Parathyroid adenoma (tissue), 2 donors: ENCODE measurements at regions not wholly inside any gene's neighbourhood (a gene's known extent, or its start where the extent isn't known, plus 50 kb on each side); places are given as distances from the start of the nearest gene placed in this dataset.

ENCODE experiments used
- H2AFZ ChIP-seq: fragments of 300-600 bp; sonication (generic); one replicate; pipeline ENCODE4 v1.7.0; 2017; ENCODE audit warnings: antibody characterized with exemption, mild to moderate bottlenecking
- H3K27ac ChIP-seq: fragments of 300-600 bp; sonication (generic); one replicate; pipeline ENCODE4 v1.7.0; 2017
- H3K27me3 ChIP-seq: fragments of 300-600 bp; sonication (generic); one replicate; pipeline ENCODE4 v1.7.0; 2017; ENCODE audit warnings: low read length; ENCODE audit not compliant: control insufficient read depth, insufficient read depth
- H3K36me3 ChIP-seq: fragments of 300-600 bp; sonication (generic); one replicate; pipeline ENCODE4 v1.7.0; 2017; ENCODE audit warnings: low read length; ENCODE audit not compliant: control insufficient read depth, insufficient read depth
- H3K4me1 ChIP-seq: fragments of 300-600 bp; sonication (generic); one replicate; pipeline ENCODE4 v1.7.0; 2017; ENCODE audit warnings: control low read depth
- H3K4me2 ChIP-seq: fragments of 300-600 bp; sonication (generic); one replicate; pipeline ENCODE4 v1.7.0; 2017; ENCODE audit warnings: low read length
- H3K4me3 ChIP-seq: fragments of 300-600 bp; sonication (generic); one replicate; pipeline ENCODE4 v1.7.0; 2017; ENCODE audit warnings: low read depth, low read length
- H3K79me2 ChIP-seq: fragments of 300-600 bp; sonication (generic); one replicate; pipeline ENCODE4 v1.7.0; 2017; ENCODE audit warnings: control low read depth
- H3K9ac ChIP-seq: fragments of 300-600 bp; sonication (generic); one replicate; pipeline ENCODE4 v1.7.0; 2017; ENCODE audit warnings: mild to moderate bottlenecking
- H3K9me3 ChIP-seq: fragments of 300-600 bp; sonication (generic); one replicate; pipeline ENCODE4 v1.7.0; 2017; ENCODE audit warnings: low read length; ENCODE audit not compliant: control insufficient read depth
- TF ChIP-seq, protein P1 (sequence below): fragments of 300-600 bp; sonication (generic); IDR thresholded peaks from one replicate; pipeline ENCODE4 v1.7.0; 2017; ENCODE audit warnings: antibody characterized with exemption, mild to moderate bottlenecking
- donor health status: primary hyperparathyroidism.

DNA sequence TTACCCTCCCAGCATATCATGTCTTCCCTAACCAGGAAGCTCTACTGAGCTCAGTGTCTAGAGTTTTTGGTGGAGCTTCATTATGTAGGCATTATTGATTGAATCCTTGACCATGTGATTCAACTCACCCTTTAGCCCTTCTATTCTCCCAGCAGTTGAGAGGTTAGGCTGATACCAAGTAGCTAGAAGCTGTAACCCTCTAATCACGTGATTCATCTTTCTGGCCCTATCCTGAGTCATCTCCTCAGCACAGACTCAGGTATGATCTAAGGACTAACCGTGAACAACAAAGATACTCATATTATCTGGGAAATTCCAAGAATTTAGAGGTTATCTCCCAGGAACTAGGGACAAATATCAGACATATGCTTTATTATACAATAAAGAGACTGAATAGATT, 625.5 kb downstream of the JRKL start:
- H3K9ac ChIP-seq: no peak overlapping the region
- no peak overlapping the region for H3K4me3 ChIP-seq
- no peaks in the 10 kb centered on the region for H3K4me1 ChIP-seq
- no peaks in the 10 kb centered on the region for H3K27me3 ChIP-seq
- H3K27ac ChIP-seq: no peak overlapping the region
- no peak overlapping the region for H3K4me2 ChIP-seq
- H2AFZ ChIP-seq: no peak overlapping the region
- H3K9me3 ChIP-seq: no peaks in the 10 kb centered on the region
- no peaks in the 10 kb centered on the region for H3K79me2 ChIP-seq
- TF ChIP-seq, protein P1, sequence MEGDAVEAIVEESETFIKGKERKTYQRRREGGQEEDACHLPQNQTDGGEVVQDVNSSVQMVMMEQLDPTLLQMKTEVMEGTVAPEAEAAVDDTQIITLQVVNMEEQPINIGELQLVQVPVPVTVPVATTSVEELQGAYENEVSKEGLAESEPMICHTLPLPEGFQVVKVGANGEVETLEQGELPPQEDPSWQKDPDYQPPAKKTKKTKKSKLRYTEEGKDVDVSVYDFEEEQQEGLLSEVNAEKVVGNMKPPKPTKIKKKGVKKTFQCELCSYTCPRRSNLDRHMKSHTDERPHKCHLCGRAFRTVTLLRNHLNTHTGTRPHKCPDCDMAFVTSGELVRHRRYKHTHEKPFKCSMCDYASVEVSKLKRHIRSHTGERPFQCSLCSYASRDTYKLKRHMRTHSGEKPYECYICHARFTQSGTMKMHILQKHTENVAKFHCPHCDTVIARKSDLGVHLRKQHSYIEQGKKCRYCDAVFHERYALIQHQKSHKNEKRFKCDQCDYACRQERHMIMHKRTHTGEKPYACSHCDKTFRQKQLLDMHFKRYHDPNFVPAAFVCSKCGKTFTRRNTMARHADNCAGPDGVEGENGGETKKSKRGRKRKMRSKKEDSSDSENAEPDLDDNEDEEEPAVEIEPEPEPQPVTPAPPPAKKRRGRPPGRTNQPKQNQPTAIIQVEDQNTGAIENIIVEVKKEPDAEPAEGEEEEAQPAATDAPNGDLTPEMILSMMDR: no peak
- no peaks in the 10 kb centered on the region for H3K36me3 ChIP-seq

DNA sequence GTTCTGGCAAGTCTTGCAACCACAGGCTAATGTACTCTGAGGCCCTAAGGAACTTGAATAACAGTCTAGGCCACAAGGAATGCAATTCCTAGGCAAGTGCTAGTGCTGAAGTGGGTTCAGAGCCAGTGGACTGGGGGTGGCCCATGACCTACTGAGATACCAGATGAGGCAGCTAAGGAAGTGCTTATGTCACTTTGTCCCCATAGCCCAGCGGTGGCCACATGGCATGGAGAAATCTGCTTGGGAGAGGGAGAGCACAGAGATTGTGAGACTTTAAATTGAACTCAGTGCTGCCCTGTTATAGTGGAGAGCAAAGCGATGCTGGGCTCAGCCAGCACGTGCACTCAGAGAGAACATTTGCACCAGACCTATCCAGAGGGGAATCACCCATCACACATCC, 629.5 kb downstream of the JRKL start:
- no peaks in the 10 kb centered on the region for H3K27me3 ChIP-seq
- H3K9me3 ChIP-seq: no peaks in the 10 kb centered on the region
- TF ChIP-seq, protein P1: no peak
- no peak overlapping the region for H2AFZ ChIP-seq
- H3K4me2 ChIP-seq: no peak overlapping the region
- no peak overlapping the region for H3K27ac ChIP-seq
- H3K4me3 ChIP-seq: no peak overlapping the region
- H3K9ac ChIP-seq: no peak overlapping the region
- H3K79me2 ChIP-seq: no peaks in the 10 kb centered on the region
- H3K4me1 ChIP-seq: no peaks in the 10 kb centered on the region
- no peaks in the 10 kb centered on the region for H3K36me3 ChIP-seq

DNA sequence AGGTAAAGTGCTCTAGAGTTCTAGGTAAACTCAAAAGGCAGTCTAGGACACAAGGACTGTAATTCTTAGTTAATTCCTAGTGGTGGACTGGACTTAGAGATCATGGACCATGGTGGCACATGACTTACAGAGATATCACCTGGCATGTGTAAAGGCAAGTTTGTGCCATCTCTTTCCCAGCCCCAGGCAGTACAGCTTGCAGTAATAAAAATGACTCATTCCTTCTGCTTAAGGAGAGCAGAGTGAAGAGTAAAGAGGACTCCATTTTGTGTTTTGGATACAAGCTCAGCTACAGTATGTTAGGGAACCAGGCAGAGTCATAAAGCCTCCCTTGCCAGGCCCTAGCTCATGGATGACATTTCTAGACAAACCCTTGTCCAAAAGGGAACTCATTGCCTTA, 629.9 kb downstream of the JRKL start:
- Histone ChIP-seq H3K9ac (no peak overlapping the region), H3K79me2 (no peaks in the 10 kb centered on the region), H3K9me3 (no peaks in the 10 kb centered on the region), H3K4me1 (no peaks in the 10 kb centered on the region), H2AFZ (no peak overlapping the region), H3K27me3 (no peaks in the 10 kb centered on the region), H3K4me2 (no peak overlapping the region), H3K36me3 (no peaks in the 10 kb centered on the region), H3K4me3 (no peak overlapping the region), H3K27ac (no peak overlapping the region)
- TF ChIP-seq, protein P1: no peak

DNA sequence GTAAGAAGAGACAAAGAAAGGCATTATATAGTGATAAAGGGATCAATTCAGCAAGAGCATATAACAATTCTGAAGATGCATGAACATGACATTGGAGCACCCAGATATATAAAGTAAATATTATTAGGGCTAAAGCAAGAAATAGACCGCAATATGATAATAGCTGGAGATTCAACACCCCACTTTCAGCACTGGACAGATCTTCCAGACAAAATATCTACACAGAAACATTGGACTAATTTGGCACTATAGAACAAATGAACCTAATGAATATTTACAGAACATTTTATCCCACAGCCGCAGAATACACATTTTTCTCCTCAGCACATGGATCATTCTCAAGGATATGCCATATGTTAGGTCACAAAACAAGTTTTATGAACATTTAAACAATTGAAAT, 633.1 kb downstream of the JRKL start:
- H2AFZ ChIP-seq: no peak overlapping the region
- no peaks in the 10 kb centered on the region for H3K9me3 ChIP-seq
- H3K4me1 ChIP-seq: no peaks in the 10 kb centered on the region
- H3K4me2 ChIP-seq: no peak overlapping the region
- H3K79me2 ChIP-seq: no peaks in the 10 kb centered on the region
- H3K27ac ChIP-seq: no peak overlapping the region
- H3K4me3 ChIP-seq: no peak overlapping the region
- no peak overlapping the region for H3K9ac ChIP-seq
- no peaks in the 10 kb centered on the region for H3K36me3 ChIP-seq
- TF ChIP-seq, protein P1: no peak
- H3K27me3 ChIP-seq: no peaks in the 10 kb centered on the region

DNA sequence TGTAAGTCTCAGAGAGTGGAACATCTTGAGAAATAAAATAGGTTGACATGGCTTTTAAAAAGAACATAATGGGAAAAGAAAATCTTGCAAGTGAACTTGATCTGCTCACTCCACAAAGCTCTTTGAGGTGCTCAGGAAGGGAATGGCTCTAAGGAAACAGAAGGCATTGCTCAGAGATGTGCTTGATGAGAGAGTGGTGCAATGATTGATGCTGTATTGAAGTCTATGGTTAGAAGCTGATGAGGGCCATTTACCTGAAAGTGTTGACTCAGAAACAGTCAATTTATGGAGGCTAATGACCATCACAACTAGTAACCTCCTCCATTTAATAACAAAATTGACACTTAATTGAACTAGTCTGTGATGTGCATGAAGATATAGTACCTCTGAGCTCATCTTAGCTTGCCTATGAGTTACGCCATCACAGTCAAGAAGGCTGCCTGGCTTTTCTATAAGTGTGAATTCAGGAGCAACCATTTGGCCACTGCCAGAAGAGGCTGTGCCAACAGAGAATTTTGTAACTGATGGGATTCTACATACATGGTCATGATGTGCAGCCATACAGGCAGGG, 639.1 kb downstream of the JRKL start:
- Histone ChIP-seq H3K27ac (no peak overlapping the region), H3K79me2 (no peaks in the 10 kb centered on the region), H3K4me3 (no peak overlapping the region), H3K4me2 (no peak overlapping the region), H3K36me3 (no peaks in the 10 kb centered on the region), H3K9ac (no peak overlapping the region), H3K9me3 (no peaks in the 10 kb centered on the region), H2AFZ (no peak overlapping the region), H3K4me1 (no peaks in the 10 kb centered on the region), H3K27me3 (no peaks in the 10 kb centered on the region)
- TF ChIP-seq, protein P1: no peak
